ENCODE measurements at regions not wholly inside any gene's neighbourhood (a gene's known extent, or its start where the extent isn't known, plus 50 kb on each side); places are given as distances from the start of the nearest gene placed in this dataset.

- Histone ChIP-seq H3K27ac (ENCODE audit: insufficient read depth, low read depth, low read length) (no peak overlapping the region), H3K36me3 (ENCODE audit: control insufficient read depth in 2 of 2, extremely low read depth in 1 of 2, insufficient read depth in 2 of 2, low read length in 2 of 2) (no peaks in the 10 kb centered on the region), H3K4me3 (replicated peaks in 1 of 3; ENCODE audit: insufficient read depth in 1 of 3, low read depth in 1 of 3, low read length in 3 of 3) (no peak overlapping the region), H3K79me2 (ENCODE audit: control insufficient read depth, insufficient read depth, low read length) (no peaks in the 10 kb centered on the region), H3K4me1 (ENCODE audit: control insufficient read depth, extremely low read depth, insufficient read depth, low read length) (no peaks in the 10 kb centered on the region), H3K27me3 (ENCODE audit: control insufficient read depth in 2 of 2, insufficient read depth in 2 of 2, low read length in 2 of 2) (no peaks in the 10 kb centered on the region), H3K9me1 (replicated peaks; ENCODE audit: control insufficient read depth, extremely low read depth, insufficient read depth, low read length) (no peaks in the 10 kb centered on the region), H3K9ac (replicated peaks; ENCODE audit: extremely low read depth, insufficient read depth, low read length) (no peak overlapping the region), H4K20me1 (replicated peaks; ENCODE audit: control insufficient read depth, extremely low read depth, insufficient read depth, low read length) (no peaks in the 10 kb centered on the region), H2AFZ (ENCODE audit: low read depth, low read length) (no peak overlapping the region), H3K9me3 (replicated peaks; ENCODE audit: control insufficient read depth, insufficient read depth, low read length) (no peaks in the 10 kb centered on the region), H3K4me2 (ENCODE audit: insufficient read depth, low read length) (no peak overlapping the region)
- no TSS peak for BruUV-seq (replicated peaks)
- no peak for DNase-seq (ENCODE audit: low read depth, low spot score)
- POLR2A ChIA-PET: no interaction called here
- CTCF ChIA-PET: no interaction called here
- intact Hi-C loops (cut with micrococcal nuclease): no loop called here
- dilution Hi-C loops (cut with MboI; ENCODE audit: extremely low pct_ligation_motif_present, low sequenced_read_pairs): no loop called here
- TF ChIP-seq POLR2AphosphoS5 (IDR thresholded peaks at IDR 0.05; ENCODE audit: insufficient read depth, low read depth, low read length) (no peak), MAX (IDR thresholded peaks at IDR 0.05; ENCODE audit: insufficient read depth, insufficient read length) (no peak)
- FAIRE-seq: no peak
Observed at GRCh38 chr3:13703071-13703470, 154.1 kb downstream of the FBLN2 start.

- DNase-seq (ENCODE audit: low read depth, low spot score): no peak
- no peaks in the 10 kb centered on the region for H4K20me1 ChIP-seq (replicated peaks; ENCODE audit: control insufficient read depth, extremely low read depth, insufficient read depth, low read length)
- no peak overlapping the region for H2AFZ ChIP-seq (ENCODE audit: low read depth, low read length)
- dilution Hi-C loops (cut with MboI; ENCODE audit: extremely low pct_ligation_motif_present, low sequenced_read_pairs) (no loop called here), intact Hi-C loops (cut with micrococcal nuclease) (no loop called here)
- H3K27me3 ChIP-seq (ENCODE audit: control insufficient read depth in 2 of 2, insufficient read depth in 2 of 2, low read length in 2 of 2): no peaks in the 10 kb centered on the region
- H3K9me1 ChIP-seq (replicated peaks; ENCODE audit: control insufficient read depth, extremely low read depth, insufficient read depth, low read length): no peaks in the 10 kb centered on the region
- ChIA-PET POLR2A (no interaction called here), CTCF (no interaction called here)
- no peak for TF ChIP-seq FOS (IDR thresholded peaks at IDR 0.05; ENCODE audit: borderline replicate concordance, insufficient read depth, low read length)
- TF ChIP-seq GATA2 (IDR thresholded peaks at IDR 0.05; ENCODE audit: insufficient read depth, insufficient read length, low read depth, low read length): no peak
- TF ChIP-seq CTCF (IDR thresholded peaks at IDR 0.05; ENCODE audit: extremely low read depth in 1 of 2, insufficient read depth in 1 of 2, low read depth in 1 of 2, low read length in 2 of 2): no peak
- TF ChIP-seq EZH2 (IDR thresholded peaks at IDR 0.05; ENCODE audit: borderline replicate concordance, low read depth, low read length, severe bottlenecking): no peak
- TF ChIP-seq POLR2A (IDR thresholded peaks at IDR 0.05; ENCODE audit: low read depth, low read length): no peak
- TF ChIP-seq MYC (IDR thresholded peaks at IDR 0.05; ENCODE audit: low read depth, low read length): no peak
- TF ChIP-seq MAX (IDR thresholded peaks at IDR 0.05; ENCODE audit: insufficient read depth, insufficient read length): no peak
- no peak for TF ChIP-seq JUN (IDR thresholded peaks at IDR 0.05; ENCODE audit: borderline replicate concordance, insufficient read depth, insufficient read length, low read depth)
- no peak for TF ChIP-seq POLR2AphosphoS5 (IDR thresholded peaks at IDR 0.05; ENCODE audit: insufficient read depth, low read depth, low read length)
- H3K27ac ChIP-seq (ENCODE audit: insufficient read depth, low read depth, low read length): no peak overlapping the region
- H3K9me3 ChIP-seq (replicated peaks; ENCODE audit: control insufficient read depth, insufficient read depth, low read length): no peaks in the 10 kb centered on the region
- H3K4me2 ChIP-seq (ENCODE audit: insufficient read depth, low read length): no peak overlapping the region
- no peak overlapping the region for H3K4me3 ChIP-seq (replicated peaks in 1 of 3; ENCODE audit: insufficient read depth in 1 of 3, low read depth in 1 of 3, low read length in 3 of 3)
- H3K9ac ChIP-seq (replicated peaks; ENCODE audit: extremely low read depth, insufficient read depth, low read length): no peak overlapping the region
- no TSS peak for BruUV-seq (replicated peaks)
- no peaks in the 10 kb centered on the region for H3K36me3 ChIP-seq (ENCODE audit: control insufficient read depth in 2 of 2, extremely low read depth in 1 of 2, insufficient read depth in 2 of 2, low read length in 2 of 2)
- no peak for FAIRE-seq
- no peaks in the 10 kb centered on the region for H3K79me2 ChIP-seq (ENCODE audit: control insufficient read depth, insufficient read depth, low read length)
- no peaks in the 10 kb centered on the region for H3K4me1 ChIP-seq (ENCODE audit: control insufficient read depth, extremely low read depth, insufficient read depth, low read length)
Observed at GRCh38 chr3:13702286-13702685, 153.4 kb downstream of the FBLN2 start.

Measured in endothelial cell of umbilical vein (primary cell).